ENCODE measurements at regions not wholly inside any gene's neighbourhood (a gene's known extent, or its start where the extent isn't known, plus 50 kb on each side); places are given as distances from the start of the nearest gene placed in this dataset.

- TF ChIP-seq REST (IDR thresholded peaks at IDR 0.05; ENCODE audit: unreplicated experiment) = no peak
- TF ChIP-seq CTCF (conservative IDR thresholded peaks at IDR 0.05; ENCODE audit: low read depth in 2 of 2) = no peak
- TF ChIP-seq POLR2AphosphoS5 (IDR thresholded peaks at IDR 0.05; ENCODE audit: low read depth) = no peak
Measured at GRCh38 chr7:29649876-29650275, 86.2 kb downstream of the PRR15 start.

Measured in GM23338 (cell line).